ENCODE measurements at regions not wholly inside any gene's neighbourhood (a gene's known extent, or its start where the extent isn't known, plus 50 kb on each side); places are given as distances from the start of the nearest gene placed in this dataset.

- DNase-seq = no peak
Observed at GRCh38 chr20:52775786-52776185, 196.4 kb upstream of the TSHZ2 start.

GRCh38 chr20:52768694-52769093 lies 203.5 kb upstream of the TSHZ2 start:
- no peak for DNase-seq

- no peak for DNase-seq
Observed at GRCh38 chr20:52766645-52767435, 205.3 kb upstream of the TSHZ2 start.

GRCh38 chr20:52763321-52763853 lies 208.8 kb upstream of the TSHZ2 start:
- DNase-seq = no peak

- no peak for DNase-seq
Observed at GRCh38 chr20:52761867-52762266, 210.3 kb upstream of the TSHZ2 start.

- no peak for DNase-seq
Observed at GRCh38 chr20:52760791-52761190, 211.4 kb upstream of the TSHZ2 start.

- DNase-seq = no peak
Observed at GRCh38 chr20:52757411-52757810, 214.7 kb upstream of the TSHZ2 start.

GRCh38 chr20:52755744-52756143 lies 216.4 kb upstream of the TSHZ2 start:
- DNase-seq = no peak

- DNase-seq = no peak
Observed at GRCh38 chr20:52754366-52754765, 217.8 kb upstream of the TSHZ2 start.

GRCh38 chr20:52752023-52752422 lies 220.1 kb upstream of the TSHZ2 start:
- no peak for DNase-seq

GRCh38 chr20:52751571-52751970 lies 220.6 kb upstream of the TSHZ2 start:
- DNase-seq = no peak

GRCh38 chr20:52749938-52750337 lies 222.2 kb upstream of the TSHZ2 start:
- DNase-seq = no peak

GRCh38 chr20:52748990-52749389 lies 223.2 kb upstream of the TSHZ2 start:
- no peak for DNase-seq

- DNase-seq = no peak
Observed at GRCh38 chr20:52748285-52748932, 223.7 kb upstream of the TSHZ2 start.

GRCh38 chr20:52747845-52748284 lies 224.3 kb upstream of the TSHZ2 start:
- DNase-seq = no peak

- no peak for DNase-seq
Observed at GRCh38 chr20:52746770-52747169, 225.4 kb upstream of the TSHZ2 start.

- DNase-seq = no peak
Observed at GRCh38 chr20:52746190-52746589, 226.0 kb upstream of the TSHZ2 start.

- no peak for DNase-seq
Observed at GRCh38 chr20:52744441-52744840, 227.7 kb upstream of the TSHZ2 start.

- DNase-seq = no peak
Observed at GRCh38 chr20:52738081-52738480, 234.1 kb upstream of the TSHZ2 start.

- DNase-seq = no peak
Observed at GRCh38 chr20:52736507-52736906, 235.7 kb upstream of the TSHZ2 start.

- DNase-seq = no peak
Observed at GRCh38 chr20:52731093-52731492, 241.1 kb upstream of the TSHZ2 start.

GRCh38 chr20:52727740-52728456 lies 244.3 kb upstream of the TSHZ2 start:
- DNase-seq = no peak

- DNase-seq = no peak
Observed at GRCh38 chr20:52724541-52724940, 247.6 kb upstream of the TSHZ2 start.

Data from NK-92 treated with Interleukin-12 subunit alpha and Interleukin-12 subunit beta, amount 100 ng/mL, for 24 hours (cell line).